Naive thymus-derived CD4-positive, alpha-beta T cell (primary cell): ENCODE measurements at regions not wholly inside any gene's neighbourhood (a gene's known extent, or its start where the extent isn't known, plus 50 kb on each side); places are given as distances from the start of the nearest gene placed in this dataset.

Experiments used
- ATAC-seq: fragments of 150-1000 bp; cut with Tn5 transposase; 2 replicates; pipeline ENCODE4 v1.10.0; 2021; ENCODE audit warnings: mild to moderate bottlenecking, moderate library complexity
- CTCF ChIA-PET: fragments of 350-600 bp; sonication (Branson Sonifier 250); formaldehyde crosslinking; loops from one replicate; lab custom pipeline; 2021; ENCODE audit warnings: antibody characterized with exemption; lab: Charles Lee
- POLR2A ChIA-PET: fragments of 350-600 bp; sonication (Branson Sonifier 250); formaldehyde crosslinking; loops from one replicate; lab custom pipeline; 2021; ENCODE audit warnings: antibody characterized with exemption, inconsistent platforms; lab: Charles Lee
- DNase-seq, 9 donors: peaks; one replicate each; pipeline versions ENCODE4 v3.0.0 to v3.0.0-alpha.2; 2020 to 2022; ENCODE audit warnings: mixed read lengths in 1 of 9
- H3K27ac ChIP-seq: one replicate; pipeline ENCODE4 v1.7.0; 2013; ENCODE audit warnings: mild to moderate bottlenecking, low read depth, low read length, moderate library complexity
- H3K27me3 ChIP-seq, 2 donors: one replicate each; pipeline ENCODE4 v1.7.0; 2013; ENCODE audit warnings: low read length in 2 of 2, mild to moderate bottlenecking in 2 of 2, moderate library complexity in 2 of 2; ENCODE audit not compliant: control insufficient read depth in 2 of 2, insufficient read depth in 2 of 2
- H3K36me3 ChIP-seq, 3 experiments: 1 replicate in 2 of 3; 2 replicates in 1 of 3; pipeline ENCODE4 v1.7.0; 2013; ENCODE audit warnings: low read length in 3 of 3, mild to moderate bottlenecking in 3 of 3, moderate library complexity in 1 of 3; ENCODE audit not compliant: insufficient read depth in 3 of 3, control insufficient read depth in 2 of 3
- H3K4me1 ChIP-seq, 2 donors: one replicate each; pipeline ENCODE4 v1.7.0; 2013; ENCODE audit warnings: low read length in 2 of 2, mild to moderate bottlenecking in 2 of 2, moderate library complexity in 1 of 2; ENCODE audit not compliant: control insufficient read depth in 2 of 2, insufficient read depth in 2 of 2
- H3K4me3 ChIP-seq: 2 replicates; pipeline ENCODE4 v1.7.0; 2013; ENCODE audit warnings: mild to moderate bottlenecking, low read length
- H3K9me3 ChIP-seq, 3 experiments: 1 replicate in 2 of 3; 2 replicates in 1 of 3; pipeline ENCODE4 v1.7.0; 2013; ENCODE audit warnings: low read length in 3 of 3; ENCODE audit not compliant: control insufficient read depth in 2 of 3
- H3K27ac Mint-ChIP-seq, 9 donors: one replicate each; pipeline ENCODE4 v1.8.0; 2020 to 2022; ENCODE audit warnings: mixed read lengths in 9 of 9, mild to moderate bottlenecking in 8 of 9, moderate library complexity in 5 of 9, inconsistent platforms in 2 of 9
- H3K27me3 Mint-ChIP-seq, 5 donors: one replicate each; pipeline ENCODE4 v1.8.0; 2021 to 2022; ENCODE audit warnings: mixed read lengths in 5 of 5, mild to moderate bottlenecking in 1 of 5
- H3K36me3 Mint-ChIP-seq, 5 donors: one replicate each; pipeline ENCODE4 v1.8.0; 2020 to 2022; ENCODE audit warnings: mixed read lengths in 5 of 5, mild to moderate bottlenecking in 3 of 5, inconsistent platforms in 1 of 5
- H3K4me1 Mint-ChIP-seq, 7 donors: one replicate each; pipeline ENCODE4 v1.8.0; 2020 to 2022; ENCODE audit warnings: mixed read lengths in 7 of 7, mild to moderate bottlenecking in 3 of 7, inconsistent platforms in 1 of 7
- H3K4me3 Mint-ChIP-seq, 10 donors: one replicate each; pipeline ENCODE4 v1.8.0; 2020 to 2022; ENCODE audit warnings: mild to moderate bottlenecking in 10 of 10, mixed read lengths in 10 of 10, moderate library complexity in 6 of 10, inconsistent platforms in 2 of 10
- H3K9me3 Mint-ChIP-seq, 11 donors: one replicate each; pipeline ENCODE4 v1.8.0; 2020 to 2022; ENCODE audit warnings: mixed read lengths in 11 of 11, mild to moderate bottlenecking in 4 of 11, inconsistent platforms in 1 of 11, moderate library complexity in 1 of 11
- intact Hi-C, 2 donors: fragments of 100-400 bp; cut with micrococcal nuclease; formaldehyde crosslinking; loops; one replicate each; pipeline ENCODE4 v1.15.1; 2023

- no peak for DNase-seq
- no peaks in the 10 kb centered on the region for H3K36me3 ChIP-seq
- no peak for ATAC-seq
- no peak overlapping the region for H3K4me3 ChIP-seq
- ChIA-PET CTCF (interaction anchor here (0.6 kb wide), 1 partner anchor 563 kb away, joined by 6 read pairs; no protein-coding TSS in a partner anchor), POLR2A (no interaction called here)
- no peaks in the 10 kb centered on the region for H3K9me3 ChIP-seq
- Mint-ChIP-seq H3K4me3 (no peak overlapping the region), H3K27me3 (no peaks in the 10 kb centered on the region), H3K4me1 (no peaks in the 10 kb centered on the region), H3K27ac (no peak overlapping the region), H3K9me3 (peaks cover 0 to 12% (median 8%) of the 10 kb centered on the region in 11 donors), H3K36me3 (no peaks in the 10 kb centered on the region)
- H3K4me1 ChIP-seq = no peaks in the 10 kb centered on the region
- intact Hi-C loops = no loop called here
- H3K27me3 ChIP-seq = no peaks in the 10 kb centered on the region
- H3K27ac ChIP-seq = no peak overlapping the region
Observed at GRCh38 chr13:86579662-86580061, 780.4 kb upstream of the SLITRK6 start.

DNA sequence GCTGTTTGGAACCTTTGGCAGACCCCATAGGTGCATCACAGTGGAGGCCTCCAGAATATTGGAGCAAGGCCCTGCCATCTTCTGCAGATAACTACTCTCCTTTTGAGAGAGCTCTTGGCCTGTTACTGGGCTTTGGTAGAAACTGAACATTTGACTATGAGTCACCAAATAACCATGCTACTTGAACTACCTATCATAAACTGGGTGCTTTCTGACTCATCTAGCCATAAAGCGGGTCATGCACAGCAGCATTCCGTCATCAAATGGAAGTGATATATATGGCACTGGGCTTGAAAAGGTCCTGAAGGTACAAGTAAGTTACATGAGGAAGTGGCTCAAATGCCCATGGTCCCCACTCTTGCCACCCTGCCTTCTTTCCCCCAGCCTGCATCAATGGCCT lies 782.5 kb upstream of the SLITRK6 start:
- H3K4me1 ChIP-seq = no peaks in the 10 kb centered on the region
- ChIA-PET CTCF (no interaction called here), POLR2A (no interaction called here)
- H3K27me3 Mint-ChIP-seq = no peaks in the 10 kb centered on the region
- no peaks in the 10 kb centered on the region for H3K4me1 Mint-ChIP-seq
- H3K4me3 Mint-ChIP-seq = no peak overlapping the region
- no peaks in the 10 kb centered on the region for H3K27me3 ChIP-seq
- ATAC-seq (no peak), DNase-seq (no peak)
- H3K4me3 ChIP-seq = no peak overlapping the region
- H3K9me3 ChIP-seq = no peaks in the 10 kb centered on the region
- H3K9me3 Mint-ChIP-seq = peaks cover 0 to 20% (median 9%) of the 10 kb centered on the region in 11 donors
- no peaks in the 10 kb centered on the region for H3K36me3 ChIP-seq
- no peak overlapping the region for H3K27ac ChIP-seq
- intact Hi-C loops = no loop called here
- no peaks in the 10 kb centered on the region for H3K36me3 Mint-ChIP-seq
- no peak overlapping the region for H3K27ac Mint-ChIP-seq

DNA sequence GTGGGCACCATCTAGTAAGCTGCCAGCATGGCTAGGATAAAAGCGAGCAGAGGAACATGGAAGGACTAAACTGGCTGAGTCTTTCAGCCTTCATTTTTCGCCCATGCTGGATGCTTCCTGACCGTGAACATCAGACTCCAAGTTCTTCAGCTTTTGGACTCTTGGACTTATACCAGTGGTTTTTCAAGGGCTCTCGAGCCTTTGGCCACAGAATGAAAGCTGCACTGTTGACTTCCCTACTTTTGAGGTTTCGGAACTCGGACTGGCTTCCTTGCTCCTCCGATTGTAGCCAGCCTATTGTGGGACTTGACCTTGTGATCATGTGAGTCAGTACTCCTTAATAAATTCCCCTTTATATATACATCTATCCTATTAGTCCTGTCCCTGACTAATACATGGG lies 785.1 kb upstream of the SLITRK6 start:
- H3K36me3 Mint-ChIP-seq = no peaks in the 10 kb centered on the region
- CTCF ChIA-PET = no interaction called here
- DNase-seq (no peak), ATAC-seq (no peak)
- Histone ChIP-seq H3K27me3 (no peaks in the 10 kb centered on the region), H3K4me3 (no peak overlapping the region), H3K27ac (no peak overlapping the region), H3K36me3 (no peaks in the 10 kb centered on the region), H3K9me3 (peaks cover 0 to 4% (median 0%) of the 10 kb centered on the region in 3 experiments), H3K4me1 (no peaks in the 10 kb centered on the region)
- intact Hi-C loops = no loop called here
- H3K4me1 Mint-ChIP-seq = no peaks in the 10 kb centered on the region
- no peak overlapping the region for H3K4me3 Mint-ChIP-seq
- H3K27ac Mint-ChIP-seq = no peak overlapping the region
- POLR2A ChIA-PET = no interaction called here
- peaks cover 1 to 22% (median 10%) of the 10 kb centered on the region in 11 donors for H3K9me3 Mint-ChIP-seq
- H3K27me3 Mint-ChIP-seq = no peaks in the 10 kb centered on the region

GRCh38 chr13:86585835-86586234 lies 786.6 kb upstream of the SLITRK6 start:
- Histone ChIP-seq H3K27me3 (no peaks in the 10 kb centered on the region), H3K27ac (no peak overlapping the region), H3K4me3 (no peak overlapping the region), H3K9me3 (peaks cover 0 to 4% (median 0%) of the 10 kb centered on the region in 3 experiments), H3K4me1 (no peaks in the 10 kb centered on the region), H3K36me3 (no peaks in the 10 kb centered on the region)
- DNase-seq = no peak
- no peak overlapping the region for H3K4me3 Mint-ChIP-seq
- H3K27ac Mint-ChIP-seq = no peak overlapping the region
- peaks cover 1 to 20% (median 9%) of the 10 kb centered on the region in 11 donors for H3K9me3 Mint-ChIP-seq
- ChIA-PET CTCF (no interaction called here), POLR2A (no interaction called here)
- ATAC-seq = no peak
- intact Hi-C loops = no loop called here
- H3K27me3 Mint-ChIP-seq = no peaks in the 10 kb centered on the region
- no peaks in the 10 kb centered on the region for H3K36me3 Mint-ChIP-seq
- no peaks in the 10 kb centered on the region for H3K4me1 Mint-ChIP-seq

- peaks cover 2 to 19% (median 10%) of the 10 kb centered on the region in 11 donors for H3K9me3 Mint-ChIP-seq
- Histone ChIP-seq H3K36me3 (no peaks in the 10 kb centered on the region), H3K27me3 (no peaks in the 10 kb centered on the region), H3K4me3 (no peak overlapping the region), H3K27ac (no peak overlapping the region), H3K4me1 (no peaks in the 10 kb centered on the region), H3K9me3 (peaks cover 0 to 4% (median 0%) of the 10 kb centered on the region in 3 experiments)
- no peaks in the 10 kb centered on the region for H3K27me3 Mint-ChIP-seq
- intact Hi-C loops = no loop called here
- H3K4me1 Mint-ChIP-seq = no peaks in the 10 kb centered on the region
- POLR2A ChIA-PET = no interaction called here
- no peak overlapping the region for H3K27ac Mint-ChIP-seq
- no peaks in the 10 kb centered on the region for H3K36me3 Mint-ChIP-seq
- no peak overlapping the region for H3K4me3 Mint-ChIP-seq
- DNase-seq (no peak), ATAC-seq (no peak)
- CTCF ChIA-PET = no interaction called here
Observed at GRCh38 chr13:86591862-86592261, 792.6 kb upstream of the SLITRK6 start.

DNA sequence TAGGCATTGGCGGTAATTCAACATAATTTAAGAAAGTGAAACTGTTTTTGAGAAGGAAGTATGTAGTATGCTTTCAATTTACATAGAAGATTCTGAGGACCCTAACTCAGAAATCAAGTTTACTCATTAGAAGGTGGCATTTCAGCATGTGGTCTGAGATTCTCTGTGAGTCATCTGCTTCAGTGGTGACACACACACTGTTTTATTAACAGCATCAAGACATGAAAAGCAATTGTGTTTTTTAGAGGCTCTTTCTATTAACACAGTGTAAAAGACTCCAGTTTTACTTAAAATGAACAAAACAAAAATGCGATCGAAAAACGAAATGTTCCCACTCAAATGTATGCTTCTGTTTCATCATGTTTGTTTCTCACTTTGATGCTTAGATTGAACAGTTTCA lies 802.1 kb upstream of the SLITRK6 start:
- Mint-ChIP-seq H3K36me3 (no peaks in the 10 kb centered on the region), H3K27ac (no peak overlapping the region), H3K27me3 (no peaks in the 10 kb centered on the region), H3K4me3 (no peak overlapping the region), H3K4me1 (no peaks in the 10 kb centered on the region), H3K9me3 (peaks cover 0 to 11% (median 4%) of the 10 kb centered on the region in 11 donors)
- Histone ChIP-seq H3K27me3 (no peaks in the 10 kb centered on the region), H3K4me3 (no peak overlapping the region), H3K36me3 (no peaks in the 10 kb centered on the region), H3K4me1 (no peaks in the 10 kb centered on the region), H3K9me3 (no peaks in the 10 kb centered on the region), H3K27ac (no peak overlapping the region)
- ATAC-seq (no peak), DNase-seq (no peak)
- intact Hi-C loops = no loop called here
- ChIA-PET POLR2A (no interaction called here), CTCF (no interaction called here)

GRCh38 chr13:86606264-86606663 lies 807.0 kb upstream of the SLITRK6 start:
- ChIA-PET POLR2A (no interaction called here), CTCF (no interaction called here)
- Histone ChIP-seq H3K9me3 (no peaks in the 10 kb centered on the region), H3K36me3 (no peaks in the 10 kb centered on the region), H3K4me1 (no peaks in the 10 kb centered on the region), H3K27me3 (no peaks in the 10 kb centered on the region), H3K4me3 (no peak overlapping the region), H3K27ac (no peak overlapping the region)
- no peaks in the 10 kb centered on the region for H3K36me3 Mint-ChIP-seq
- no peak overlapping the region for H3K27ac Mint-ChIP-seq
- no peaks in the 10 kb centered on the region for H3K4me1 Mint-ChIP-seq
- DNase-seq = no peak
- peaks cover 0 to 12% (median 4%) of the 10 kb centered on the region in 11 donors for H3K9me3 Mint-ChIP-seq
- H3K27me3 Mint-ChIP-seq = no peaks in the 10 kb centered on the region
- no peak for ATAC-seq
- no peak overlapping the region for H3K4me3 Mint-ChIP-seq
- intact Hi-C loops = no loop called here
